T-cell (primary cell): ENCODE measurements at regions not wholly inside any gene's neighbourhood (a gene's known extent, or its start where the extent isn't known, plus 50 kb on each side); places are given as distances from the start of the nearest gene placed in this dataset.

ENCODE experiments used
- ATAC-seq, 4 experiments: fragments of 200-7000 bp in 3 of 4; fragments of 150-1000 bp in 1 of 4; cut with Tn5 transposase; replicated peaks in 1 of 4; 1 replicate in 3 of 4; 2 replicates in 1 of 4; pipeline ENCODE4 v1.10.0; 2021; ENCODE audit warnings: moderate library complexity in 3 of 4, mild to moderate bottlenecking in 2 of 4, moderate number of reproducible peaks in 1 of 4
- CTCF ChIA-PET, 2 donors: fragments of 300-600 bp; sonication (Branson Sonifier 250); formaldehyde crosslinking; loops; one replicate each; lab custom pipeline; 2022; ENCODE audit warnings: antibody characterized with exemption in 2 of 2; lab: Charles Lee
- POLR2A ChIA-PET, 2 donors: fragments of 300-600 bp; sonication (Branson Sonifier 250); formaldehyde crosslinking; loops; one replicate each; lab custom pipeline; 2022; ENCODE audit warnings: antibody characterized with exemption in 2 of 2; lab: Charles Lee
- DNase-seq, 35 experiments: peaks; one replicate each; pipeline versions ENCODE4 v3.0.0 to v3.0.0-alpha.2; 2013 to 2023
- H3K27ac ChIP-seq: one replicate; pipeline ENCODE4 v1.5.1; 2013; ENCODE audit warnings: low read length
- H3K27me3 ChIP-seq, 2 experiments: replicated peaks in 1 of 2; 1 replicate in 1 of 2; 2 replicates in 1 of 2; pipeline versions ENCODE4 v1.6.1 to v1.7.0; 2013; ENCODE audit warnings: low read length in 1 of 2, mixed read lengths in 1 of 2; ENCODE audit not compliant: control insufficient read depth in 2 of 2, insufficient read depth in 2 of 2; ENCODE audit errors: extremely low read depth in 1 of 2
- H3K36me3 ChIP-seq, 2 donors: 1 replicate in 1 of 2; 2 replicates in 1 of 2; pipeline versions ENCODE4 v1.6.1 to v1.7.0; 2013; ENCODE audit warnings: low read length in 1 of 2; ENCODE audit not compliant: control insufficient read depth in 2 of 2, insufficient read depth in 1 of 2; ENCODE audit errors: extremely low read depth in 1 of 2
- H3K4me1 ChIP-seq, 2 experiments: 1 replicate in 1 of 2; 2 replicates in 1 of 2; pipeline versions ENCODE4 v1.6.1 to v1.7.0; 2013; ENCODE audit warnings: low read length in 2 of 2, mixed read lengths in 1 of 2; ENCODE audit not compliant: insufficient read depth in 2 of 2, control insufficient read depth in 1 of 2; ENCODE audit errors: extremely low read depth in 1 of 2
- H3K4me3 ChIP-seq, 2 donors: 1 replicate in 1 of 2; 2 replicates in 1 of 2; pipeline versions ENCODE4 v1.5.1 to v1.7.0; 2013; ENCODE audit warnings: mild to moderate bottlenecking in 2 of 2, low read length in 1 of 2, moderate library complexity in 1 of 2; ENCODE audit not compliant: control insufficient read depth in 1 of 2; ENCODE audit errors: extremely low read depth in 1 of 2
- H3K9me3 ChIP-seq: 2 replicates; pipeline ENCODE4 v1.7.0; 2013
- H3K27ac Mint-ChIP-seq, 2 donors: one replicate each; pipeline ENCODE4 v1.8.0; 2020 to 2021; ENCODE audit warnings: mild to moderate bottlenecking in 2 of 2, mixed read lengths in 2 of 2
- H3K27me3 Mint-ChIP-seq, 2 donors: one replicate each; pipeline ENCODE4 v1.8.0; 2021 to 2022; ENCODE audit warnings: mixed read lengths in 2 of 2
- H3K36me3 Mint-ChIP-seq: one replicate; pipeline ENCODE4 v1.8.0; 2021; ENCODE audit warnings: mixed read lengths
- H3K4me1 Mint-ChIP-seq, 3 donors: one replicate each; pipeline ENCODE4 v1.8.0; 2020 to 2022; ENCODE audit warnings: mixed read lengths in 3 of 3, mild to moderate bottlenecking in 1 of 3
- H3K4me3 Mint-ChIP-seq, 3 donors: one replicate each; pipeline ENCODE4 v1.8.0; 2020 to 2022; ENCODE audit warnings: mild to moderate bottlenecking in 3 of 3, mixed read lengths in 3 of 3, moderate library complexity in 3 of 3
- H3K9me3 Mint-ChIP-seq, 3 donors: one replicate each; pipeline ENCODE4 v1.8.0; 2020 to 2022; ENCODE audit warnings: mixed read lengths in 3 of 3
- WGBS: methylation state at CpG from one replicate; pipeline ENCODE4 v1.1.5; 2013; ENCODE audit warnings: missing lambda C conversion rate; ENCODE audit not compliant: insufficient coverage; 5-methylcytosine and 5-hydroxymethylcytosine counted together

- Histone ChIP-seq H3K36me3 (no peaks in the 10 kb centered on the region), H3K27ac (no peak overlapping the region), H3K4me1 (peaks cover 11 to 23% of the 10 kb centered on the region in 2 experiments), H3K9me3 (no peaks in the 10 kb centered on the region), H3K27me3 (no peaks in the 10 kb centered on the region), H3K4me3 (no peak overlapping the region)
- ATAC-seq (peak in 3 of 4 experiments; percentile 52 to 70 (median 58)), DNase-seq (peak in 2 of 35 experiments; percentile 27 to 37)
- Mint-ChIP-seq H3K27me3 (no peaks in the 10 kb centered on the region), H3K4me3 (no peak overlapping the region), H3K4me1 (peaks cover 0 to 6% (median 5%) of the 10 kb centered on the region in 3 donors), H3K9me3 (peaks cover 4 to 5% (median 5%) of the 10 kb centered on the region in 3 donors), H3K36me3 (no peaks in the 10 kb centered on the region), H3K27ac (no peak overlapping the region)
- CTCF ChIA-PET: no interaction called here
- POLR2A ChIA-PET: no interaction called here
- 68% methylated on average over 4 of the region's 7 CpGs for WGBS
Observed at GRCh38 chr22:44632541-44633396, 69.2 kb upstream of the PRR5 start.

GRCh38 chr22:44630826-44631225, 71.2 kb upstream of the PRR5 start:
- Mint-ChIP-seq H3K4me1 (peaks cover 0 to 12% (median 9%) of the 10 kb centered on the region in 3 donors), H3K9me3 (peaks cover 4 to 5% (median 5%) of the 10 kb centered on the region in 3 donors), H3K27ac (no peak overlapping the region), H3K27me3 (peaks cover 0 to 2% of the 10 kb centered on the region in 2 donors), H3K36me3 (no peaks in the 10 kb centered on the region), H3K4me3 (no peak overlapping the region)
- H3K36me3 ChIP-seq: peaks cover 0 to 4% of the 10 kb centered on the region in 2 donors
- H3K4me3 ChIP-seq: no peak overlapping the region
- no peak overlapping the region for H3K27ac ChIP-seq
- CTCF ChIA-PET: interaction anchor here in 1 of 2 donors (0.6 kb wide), 1 partner anchor 1279 kb away, joined by 3 read pairs; no protein-coding TSS in a partner anchor
- H3K27me3 ChIP-seq: peaks cover 0 to 6% of the 10 kb centered on the region in 2 experiments
- no peaks in the 10 kb centered on the region for H3K9me3 ChIP-seq
- ATAC-seq (no peak), DNase-seq (no peak)
- WGBS: 88% methylated on average over 3 of the region's 3 CpGs
- POLR2A ChIA-PET: no interaction called here
- H3K4me1 ChIP-seq: peaks cover 11 to 28% of the 10 kb centered on the region in 2 experiments

GRCh38 chr22:44628835-44629234, 73.2 kb upstream of the PRR5 start:
- ChIA-PET CTCF (no interaction called here), POLR2A (no interaction called here)
- Histone ChIP-seq H3K27me3 (peaks cover 0 to 6% of the 10 kb centered on the region in 2 experiments), H3K4me1 (peaks cover 11 to 19% of the 10 kb centered on the region in 2 experiments), H3K27ac (no peak overlapping the region), H3K4me3 (no peak overlapping the region), H3K36me3 (peaks cover 0 to 4% of the 10 kb centered on the region in 2 donors), H3K9me3 (no peaks in the 10 kb centered on the region)
- no peaks in the 10 kb centered on the region for H3K36me3 Mint-ChIP-seq
- H3K27me3 Mint-ChIP-seq: peaks cover 0 to 2% of the 10 kb centered on the region in 2 donors
- H3K27ac Mint-ChIP-seq: no peak overlapping the region
- H3K4me3 Mint-ChIP-seq: no peak overlapping the region
- peaks cover 0 to 7% (median 6%) of the 10 kb centered on the region in 3 donors for H3K4me1 Mint-ChIP-seq
- no peak for DNase-seq
- 87% methylated on average over 4 of the region's 9 CpGs for WGBS
- H3K9me3 Mint-ChIP-seq: peaks cover 4 to 5% (median 5%) of the 10 kb centered on the region in 3 donors
- no peak for ATAC-seq

- WGBS: 57% methylated on average over 3 of the region's 4 CpGs
Observed at GRCh38 chr22:44628273-44628672, 73.7 kb upstream of the PRR5 start.

GRCh38 chr22:44627521-44628139, 74.4 kb upstream of the PRR5 start:
- WGBS: 92% methylated on average over 11 of the region's 19 CpGs
- no peak for ATAC-seq

More at GRCh38 chr22:44628273-44628672, 73.7 kb upstream of the PRR5 start:
- Histone ChIP-seq H3K27me3 (peaks cover 0 to 6% of the 10 kb centered on the region in 2 experiments), H3K9me3 (no peaks in the 10 kb centered on the region), H3K36me3 (peaks cover 0 to 4% of the 10 kb centered on the region in 2 donors), H3K27ac (no peak overlapping the region), H3K4me1 (peaks cover 8 to 15% of the 10 kb centered on the region in 2 experiments), H3K4me3 (no peak overlapping the region)
- no peak overlapping the region for H3K27ac Mint-ChIP-seq
- DNase-seq (no peak), ATAC-seq (no peak)
- peaks cover 4 to 5% (median 5%) of the 10 kb centered on the region in 3 donors for H3K9me3 Mint-ChIP-seq
- peaks cover 0 to 10% (median 6%) of the 10 kb centered on the region in 3 donors for H3K4me1 Mint-ChIP-seq
- H3K4me3 Mint-ChIP-seq: no peak overlapping the region
- ChIA-PET CTCF (interaction anchor here in 1 of 2 donors (0.7 kb wide), 1 partner anchor 688 kb away, joined by 3 read pairs; no protein-coding TSS in a partner anchor), POLR2A (no interaction called here)
- H3K36me3 Mint-ChIP-seq: no peaks in the 10 kb centered on the region
- peaks cover 0 to 2% of the 10 kb centered on the region in 2 donors for H3K27me3 Mint-ChIP-seq

More at GRCh38 chr22:44627521-44628139, 74.4 kb upstream of the PRR5 start:
- Mint-ChIP-seq H3K4me3 (no peak overlapping the region), H3K27me3 (peaks cover 0 to 2% of the 10 kb centered on the region in 2 donors), H3K4me1 (peaks cover 0 to 12% (median 7%) of the 10 kb centered on the region in 3 donors), H3K36me3 (no peaks in the 10 kb centered on the region), H3K27ac (no peak overlapping the region), H3K9me3 (peaks cover 4 to 5% (median 5%) of the 10 kb centered on the region in 3 donors)
- CTCF ChIA-PET: interaction anchor here (0.7 to 2.6 kb wide), 5 partner anchors 542 to 687 kb away, joined by 3 to 15 read pairs (median 3); no protein-coding TSS in a partner anchor
- peaks cover 0 to 6% of the 10 kb centered on the region in 2 experiments for H3K27me3 ChIP-seq
- DNase-seq: no peak
- no peaks in the 10 kb centered on the region for H3K9me3 ChIP-seq
- peaks cover 0 to 4% of the 10 kb centered on the region in 2 donors for H3K36me3 ChIP-seq
- no peak overlapping the region for H3K27ac ChIP-seq
- no peak overlapping the region for H3K4me3 ChIP-seq
- H3K4me1 ChIP-seq: peaks cover 1 to 8% of the 10 kb centered on the region in 2 experiments
- POLR2A ChIA-PET: no interaction called here
